B cell (primary cell): ENCODE measurements at regions not wholly inside any gene's neighbourhood (a gene's known extent, or its start where the extent isn't known, plus 50 kb on each side); places are given as distances from the start of the nearest gene placed in this dataset.

Source experiments
- ATAC-seq: fragments of 200-7000 bp; cut with Tn5 transposase; one replicate; pipeline ENCODE4 v1.10.0; 2021; ENCODE audit warnings: low read depth, mild to moderate bottlenecking, moderate number of reproducible peaks, moderate library complexity
- CTCF ChIA-PET: fragments of 350-600 bp; sonication (Branson Sonifier 250); formaldehyde crosslinking; loops from one replicate; lab custom pipeline; 2021; ENCODE audit warnings: antibody characterized with exemption, inconsistent platforms; lab: Charles Lee
- POLR2A ChIA-PET: fragments of 350-600 bp; sonication (Branson Sonifier 250); formaldehyde crosslinking; loops from one replicate; lab custom pipeline; 2021; ENCODE audit warnings: antibody characterized with exemption; lab: Charles Lee
- DNase-seq: peaks from one replicate; pipeline ENCODE4 v3.0.0; 2013
- H2AFZ ChIP-seq: 2 replicates; pipeline ENCODE4 v1.6.1; 2012; ENCODE audit warnings: mild to moderate bottlenecking, low read depth, low read length; ENCODE audit not compliant: insufficient read depth, poor library complexity, severe bottlenecking
- H3K27ac ChIP-seq, 2 donors: 1 replicate in 1 of 2; 2 replicates in 1 of 2; pipeline ENCODE4 v1.5.1; 2012 to 2013; ENCODE audit warnings: low read length in 2 of 2, mild to moderate bottlenecking in 2 of 2, moderate library complexity in 1 of 2
- H3K27me3 ChIP-seq, 4 experiments: fragments of 200-600 bp in 1 of 4; sonication (generic) in 1 of 4; replicated peaks in 1 of 4; 1 replicate in 2 of 4; 2 replicates in 2 of 4; pipeline versions ENCODE4 v1.6.1 to v1.7.0; 2013 to 2016; ENCODE audit warnings: low read length in 3 of 4, mild to moderate bottlenecking in 2 of 4, mixed read lengths in 1 of 4, moderate library complexity in 1 of 4; ENCODE audit not compliant: insufficient read depth in 4 of 4, control insufficient read depth in 3 of 4; ENCODE audit errors: control extremely low read depth in 1 of 4
- H3K36me3 ChIP-seq, 2 experiments: replicated peaks in 1 of 2; 1 replicate in 1 of 2; 2 replicates in 1 of 2; pipeline versions ENCODE4 v1.6.1 to v1.7.1; 2013; ENCODE audit warnings: low read length in 1 of 2; ENCODE audit not compliant: insufficient read depth in 2 of 2, control insufficient read depth in 1 of 2; ENCODE audit errors: control extremely low read depth in 1 of 2, extremely low read depth in 1 of 2
- H3K4me1 ChIP-seq, 2 donors: fragments of 200-600 bp in 1 of 2; sonication (generic) in 1 of 2; 1 replicate in 1 of 2; 2 replicates in 1 of 2; pipeline versions ENCODE4 v1.5.1 to v1.6.1; 2013 to 2017; ENCODE audit warnings: low read length in 2 of 2; ENCODE audit not compliant: control insufficient read depth in 2 of 2, insufficient read depth in 2 of 2
- H3K4me2 ChIP-seq: replicated peaks from 2 replicates; pipeline ENCODE3; 2012; ENCODE audit warnings: mild to moderate bottlenecking, low read depth, low read length; ENCODE audit not compliant: poor library complexity, severe bottlenecking
- H3K4me3 ChIP-seq, 5 experiments: fragments of 200-600 bp in 1 of 5; sonication (generic) in 1 of 5; 1 replicate in 3 of 5; 2 replicates in 2 of 5; pipeline versions ENCODE4 v1.5.1 to v1.7.0; 2011 to 2016; ENCODE audit warnings: low read length in 4 of 5, mild to moderate bottlenecking in 4 of 5, low read depth in 2 of 5, control low read depth in 1 of 5, moderate library complexity in 1 of 5; ENCODE audit not compliant: insufficient read depth in 1 of 5; ENCODE audit errors: control extremely low read depth in 1 of 5, extremely low read depth in 1 of 5
- H3K79me2 ChIP-seq: fragments of 200-600 bp; sonication (generic); one replicate; pipeline ENCODE4 v1.6.0; 2016; ENCODE audit warnings: low read length; ENCODE audit not compliant: control insufficient read depth, insufficient read depth
- H3K9ac ChIP-seq: fragments of 200-600 bp; sonication (generic); 2 replicates; pipeline ENCODE4 v1.6.1; 2017; ENCODE audit warnings: mild to moderate bottlenecking, low read length, moderate library complexity
- H3K9me3 ChIP-seq, 3 donors: one replicate each; pipeline versions ENCODE4 v1.6.1 to v1.7.1; 2013; ENCODE audit warnings: low read length in 2 of 3; ENCODE audit not compliant: control insufficient read depth in 2 of 3, insufficient read depth in 1 of 3; ENCODE audit errors: control extremely low read depth in 1 of 3
- H4K20me1 ChIP-seq: 2 replicates; pipeline ENCODE4 v1.6.0; 2012; ENCODE audit warnings: mild to moderate bottlenecking, low read length; ENCODE audit not compliant: insufficient read depth, control insufficient read depth, poor library complexity, severe bottlenecking
- H3K27ac Mint-ChIP-seq: one replicate; pipeline ENCODE4 v1.8.0; 2021; ENCODE audit warnings: mixed read lengths
- H3K27me3 Mint-ChIP-seq: one replicate; pipeline ENCODE4 v1.8.0; 2021; ENCODE audit warnings: mixed read lengths
- H3K4me1 Mint-ChIP-seq: one replicate; pipeline ENCODE4 v1.8.0; 2021; ENCODE audit warnings: mixed read lengths
- H3K4me3 Mint-ChIP-seq: one replicate; pipeline ENCODE4 v1.8.0; 2021; ENCODE audit warnings: mixed read lengths
- H3K9me3 Mint-ChIP-seq: one replicate; pipeline ENCODE4 v1.8.0; 2022; ENCODE audit warnings: mixed read lengths; ENCODE audit not compliant: insufficient read depth
- CTCF ChIP-seq: fragments of 200-600 bp; IDR thresholded peaks from one replicate; pipeline ENCODE4 v1.8.0; 2022; ENCODE audit warnings: antibody characterized with exemption, mild to moderate bottlenecking
- EZH2 ChIP-seq: IDR thresholded peaks from 2 replicates; pipeline ENCODE4 v1.6.1; 2012; ENCODE audit warnings: borderline replicate concordance, low read depth, mild to moderate bottlenecking, moderate library complexity, low read length; ENCODE audit not compliant: insufficient read depth, poor library complexity, severe bottlenecking
- WGBS: methylation state at CpG from one replicate; pipeline ENCODE4 v1.1.5; 2013; ENCODE audit warnings: missing lambda C conversion rate; ENCODE audit not compliant: insufficient coverage; 5-methylcytosine and 5-hydroxymethylcytosine counted together
- intact Hi-C: fragments of 100-400 bp; cut with micrococcal nuclease; formaldehyde crosslinking; loops from one replicate; pipeline ENCODE4 v1.10.0; 2022

DNA sequence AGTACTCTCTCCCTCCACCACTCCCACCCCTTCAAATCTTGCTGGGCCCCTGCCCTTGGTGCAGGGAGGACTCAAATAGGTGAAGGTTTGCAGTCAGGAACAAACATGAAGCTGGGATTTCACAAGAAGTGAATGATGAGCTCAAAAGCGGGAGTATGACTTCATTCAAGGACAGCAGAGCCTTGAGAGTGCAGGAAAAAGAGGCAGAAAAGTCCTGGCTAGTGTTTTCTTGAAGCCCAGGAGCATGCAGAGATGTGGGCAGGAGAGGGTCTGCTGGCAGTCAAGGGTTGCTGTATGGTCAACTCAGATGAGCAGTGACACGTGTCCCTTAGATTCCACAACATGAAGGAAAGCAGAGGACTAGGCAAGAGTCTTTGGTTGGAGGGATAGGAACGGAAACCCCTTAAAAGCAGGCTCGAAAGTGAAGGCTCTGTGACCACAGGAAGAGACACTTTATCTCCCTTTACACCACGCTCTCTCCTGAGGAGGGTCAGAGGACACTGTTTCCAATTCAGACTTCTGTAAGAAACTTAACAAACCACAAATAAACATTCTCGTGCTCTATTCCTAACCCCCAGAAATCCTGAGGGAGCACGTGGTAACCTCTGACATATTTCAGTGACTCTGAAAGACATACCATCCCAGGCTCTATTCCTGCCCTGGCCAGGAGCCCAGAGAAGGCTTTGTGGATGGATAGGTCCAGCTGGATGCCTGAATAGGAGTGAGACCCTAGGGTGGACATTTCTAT is 168.0 kb upstream of the NDN start:
- TF ChIP-seq EZH2 (no peak), CTCF (no peak)
- ATAC-seq (no peak), DNase-seq (no peak)
- intact Hi-C loops, result no loop called here
- Histone ChIP-seq H2AFZ (no peak overlapping the region), H3K9me3 (peaks cover 0 to 3% (median 0%) of the 10 kb centered on the region in 3 donors), H3K27me3 (no peaks in the 10 kb centered on the region), H3K9ac (no peak overlapping the region), H3K27ac (no peak overlapping the region), H3K36me3 (no peaks in the 10 kb centered on the region), H4K20me1 (no peaks in the 10 kb centered on the region), H3K79me2 (no peaks in the 10 kb centered on the region), H3K4me3 (no peak overlapping the region), H3K4me2 (no peak overlapping the region), H3K4me1 (no peaks in the 10 kb centered on the region)
- H3K9me3 Mint-ChIP-seq, result no peaks in the 10 kb centered on the region
- H3K27me3 Mint-ChIP-seq, result no peaks in the 10 kb centered on the region
- 37% methylated on average over 4 of the region's 7 CpGs for WGBS
- POLR2A ChIA-PET, result no interaction called here
- no peak overlapping the region for H3K4me3 Mint-ChIP-seq
- no peaks in the 10 kb centered on the region for H3K4me1 Mint-ChIP-seq
- CTCF ChIA-PET, result no interaction called here
- H3K27ac Mint-ChIP-seq, result no peak overlapping the region

DNA sequence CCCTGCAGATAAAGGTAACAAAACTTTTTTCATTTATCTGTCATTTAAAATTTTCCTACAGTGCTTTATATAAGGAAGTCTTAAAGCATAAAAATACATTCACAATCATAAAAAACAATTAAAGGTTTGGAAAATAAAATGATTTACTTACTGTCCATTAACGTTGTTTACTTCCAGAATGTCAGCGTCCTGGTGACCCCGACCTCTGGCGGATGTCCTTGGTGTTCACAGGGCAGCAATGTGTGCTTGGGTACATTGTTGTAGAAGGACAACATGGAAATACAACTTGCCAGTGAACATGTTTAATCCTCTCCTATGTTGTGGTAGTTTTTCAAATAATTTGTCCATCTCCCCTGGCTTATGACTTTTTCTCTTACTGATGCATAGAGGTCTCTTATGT is 168.8 kb upstream of the NDN start:
- H3K79me2 ChIP-seq, result no peaks in the 10 kb centered on the region
- DNase-seq (no peak), ATAC-seq (no peak)
- TF ChIP-seq EZH2, result no peak
- TF ChIP-seq CTCF, result no peak
- H3K27me3 ChIP-seq, result no peaks in the 10 kb centered on the region
- H2AFZ ChIP-seq, result no peak overlapping the region
- no CpG with 5 or more reads among the region's 4 CpGs for WGBS
- no peak overlapping the region for H3K4me3 Mint-ChIP-seq
- H3K4me3 ChIP-seq, result no peak overlapping the region
- no peaks in the 10 kb centered on the region for H4K20me1 ChIP-seq
- H3K4me2 ChIP-seq, result no peak overlapping the region
- peaks cover 0 to 12% (median 0%) of the 10 kb centered on the region in 3 donors for H3K9me3 ChIP-seq
- H3K4me1 ChIP-seq, result no peaks in the 10 kb centered on the region
- H3K27ac Mint-ChIP-seq, result no peak overlapping the region
- intact Hi-C loops, result no loop called here
- H3K36me3 ChIP-seq, result no peaks in the 10 kb centered on the region
- no peaks in the 10 kb centered on the region for H3K4me1 Mint-ChIP-seq
- no peak overlapping the region for H3K9ac ChIP-seq
- no peaks in the 10 kb centered on the region for H3K27me3 Mint-ChIP-seq
- CTCF ChIA-PET, result no interaction called here
- no peak overlapping the region for H3K27ac ChIP-seq
- no peaks in the 10 kb centered on the region for H3K9me3 Mint-ChIP-seq
- POLR2A ChIA-PET, result no interaction called here
